ENCODE measurements at regions not wholly inside any gene's neighbourhood (a gene's known extent, or its start where the extent isn't known, plus 50 kb on each side); places are given as distances from the start of the nearest gene placed in this dataset.

GRCh38 chr7:86025807-86026206, 617.9 kb upstream of the GRM3 start:
- H3K4me1 Mint-ChIP-seq: no peaks in the 10 kb centered on the region
- Histone ChIP-seq H3K9ac (ENCODE audit: low read length) (no peak overlapping the region), H3K9me3 (ENCODE audit: control extremely low read depth in 1 of 3, control insufficient read depth in 2 of 3, insufficient read depth in 1 of 3, low read length in 2 of 3) (no peaks in the 10 kb centered on the region), H4K20me1 (ENCODE audit: control insufficient read depth, insufficient read depth, low read length, poor library complexity, severe bottlenecking) (no peaks in the 10 kb centered on the region), H3K4me1 (ENCODE audit: control insufficient read depth in 2 of 2, insufficient read depth in 2 of 2, low read length in 2 of 2) (no peaks in the 10 kb centered on the region), H3K27ac (ENCODE audit: low read length in 2 of 2) (no peak overlapping the region), H3K4me3 (ENCODE audit: control extremely low read depth in 1 of 5, extremely low read depth in 1 of 5, insufficient read depth in 1 of 5, low read depth in 2 of 5, low read length in 4 of 5) (no peak overlapping the region), H2AFZ (ENCODE audit: insufficient read depth, low read depth, low read length, poor library complexity, severe bottlenecking) (no peak overlapping the region), H3K36me3 (replicated peaks in 1 of 2; ENCODE audit: control extremely low read depth in 1 of 2, control insufficient read depth in 1 of 2, extremely low read depth in 1 of 2, insufficient read depth in 2 of 2, low read length in 1 of 2) (no peaks in the 10 kb centered on the region), H3K27me3 (replicated peaks in 1 of 4; ENCODE audit: control extremely low read depth in 1 of 4, control insufficient read depth in 3 of 4, insufficient read depth in 4 of 4, low read length in 3 of 4) (no peaks in the 10 kb centered on the region), H3K79me2 (ENCODE audit: control insufficient read depth, insufficient read depth, low read length) (no peaks in the 10 kb centered on the region), H3K4me2 (replicated peaks; ENCODE audit: low read depth, low read length, poor library complexity, severe bottlenecking) (no peak overlapping the region)
- intact Hi-C loops (cut with micrococcal nuclease): no loop called here
- CTCF ChIA-PET: no interaction called here
- POLR2A ChIA-PET: no interaction called here
- peaks cover 6% of the 10 kb centered on the region for H3K9me3 Mint-ChIP-seq (ENCODE audit: insufficient read depth)
- DNase-seq (no peak), ATAC-seq (ENCODE audit: low read depth) (no peak)
- no peaks in the 10 kb centered on the region for H3K27me3 Mint-ChIP-seq
- H3K27ac Mint-ChIP-seq: no peak overlapping the region
- TF ChIP-seq EZH2 (IDR thresholded peaks at IDR 0.05; ENCODE audit: borderline replicate concordance, insufficient read depth, low read depth, low read length, poor library complexity, severe bottlenecking) (no peak), CTCF (IDR thresholded peaks at IDR 0.05) (no peak)
- no peak overlapping the region for H3K4me3 Mint-ChIP-seq

GRCh38 chr7:86013662-86014061, 630.0 kb upstream of the GRM3 start:
- no peak overlapping the region for H3K9ac ChIP-seq (ENCODE audit: low read length)
- intact Hi-C loops (cut with micrococcal nuclease): no loop called here
- DNase-seq (no peak), ATAC-seq (ENCODE audit: low read depth) (no peak)
- no peak overlapping the region for H2AFZ ChIP-seq (ENCODE audit: insufficient read depth, low read depth, low read length, poor library complexity, severe bottlenecking)
- H3K4me3 ChIP-seq (ENCODE audit: control extremely low read depth in 1 of 5, extremely low read depth in 1 of 5, insufficient read depth in 1 of 5, low read depth in 2 of 5, low read length in 4 of 5): no peak overlapping the region
- H3K27ac ChIP-seq (ENCODE audit: low read length in 2 of 2): no peak overlapping the region
- H3K4me1 ChIP-seq (ENCODE audit: control insufficient read depth in 2 of 2, insufficient read depth in 2 of 2, low read length in 2 of 2): no peaks in the 10 kb centered on the region
- Mint-ChIP-seq H3K27me3 (no peaks in the 10 kb centered on the region), H3K4me1 (no peaks in the 10 kb centered on the region), H3K9me3 (ENCODE audit: insufficient read depth) (no peaks in the 10 kb centered on the region), H3K4me3 (no peak overlapping the region), H3K27ac (no peak overlapping the region)
- H3K79me2 ChIP-seq (ENCODE audit: control insufficient read depth, insufficient read depth, low read length): no peaks in the 10 kb centered on the region
- H3K27me3 ChIP-seq (replicated peaks in 1 of 4; ENCODE audit: control extremely low read depth in 1 of 4, control insufficient read depth in 3 of 4, insufficient read depth in 4 of 4, low read length in 3 of 4): no peaks in the 10 kb centered on the region
- ChIA-PET CTCF (no interaction called here), POLR2A (no interaction called here)
- H3K4me2 ChIP-seq (replicated peaks; ENCODE audit: low read depth, low read length, poor library complexity, severe bottlenecking): no peak overlapping the region
- H4K20me1 ChIP-seq (ENCODE audit: control insufficient read depth, insufficient read depth, low read length, poor library complexity, severe bottlenecking): no peaks in the 10 kb centered on the region
- no peaks in the 10 kb centered on the region for H3K9me3 ChIP-seq (ENCODE audit: control extremely low read depth in 1 of 3, control insufficient read depth in 2 of 3, insufficient read depth in 1 of 3, low read length in 2 of 3)
- H3K36me3 ChIP-seq (replicated peaks in 1 of 2; ENCODE audit: control extremely low read depth in 1 of 2, control insufficient read depth in 1 of 2, extremely low read depth in 1 of 2, insufficient read depth in 2 of 2, low read length in 1 of 2): no peaks in the 10 kb centered on the region
- TF ChIP-seq EZH2 (IDR thresholded peaks at IDR 0.05; ENCODE audit: borderline replicate concordance, insufficient read depth, low read depth, low read length, poor library complexity, severe bottlenecking) (no peak), CTCF (IDR thresholded peaks at IDR 0.05) (no peak)
